HL-60 (cell line): ENCODE measurements at regions not wholly inside any gene's neighbourhood (a gene's known extent, or its start where the extent isn't known, plus 50 kb on each side); places are given as distances from the start of the nearest gene placed in this dataset.

Source experiments
- DNase-seq, 2 experiments: peaks; one replicate each; pipeline ENCODE4 v3.0.0-alpha.2; 2010 to 2020; ENCODE audit warnings: low read depth in 1 of 2, low spot score in 1 of 2
- H3K27ac ChIP-seq: fragments of 250-450 bp; sonication (Bioruptor Pico); replicated peaks from 2 replicates; pipeline ENCODE4 v1.5.1; 2020; ENCODE audit warnings: mild to moderate bottlenecking, moderate library complexity
- H3K27me3 ChIP-seq: fragments of 250-450 bp; sonication (Bioruptor Pico); 2 replicates; pipeline ENCODE4 v1.5.1; 2021; ENCODE audit warnings: mild to moderate bottlenecking, moderate library complexity; ENCODE audit not compliant: insufficient read depth, poor library complexity, severe bottlenecking
- H3K4me3 ChIP-seq: replicated peaks from 2 replicates; pipeline ENCODE4 v1.5.1; 2011; ENCODE audit warnings: mild to moderate bottlenecking, control low read depth, low read length; ENCODE audit not compliant: insufficient read depth
- GABPA ChIP-seq: IDR thresholded peaks from 2 replicates; pipeline ENCODE4 v1.6.1; 2012; ENCODE audit warnings: low read depth
- POLR2AphosphoS5 ChIP-seq: IDR thresholded peaks from 2 replicates; pipeline ENCODE4 v1.6.1; 2012; ENCODE audit warnings: low read depth
- REST ChIP-seq: IDR thresholded peaks from 2 replicates; pipeline ENCODE4 v1.6.1; 2012; ENCODE audit warnings: low read depth; ENCODE audit not compliant: insufficient replicate concordance
- SPI1 ChIP-seq: IDR thresholded peaks from 2 replicates; pipeline ENCODE4 v1.6.1; 2012; ENCODE audit warnings: low read depth, mild to moderate bottlenecking, borderline replicate concordance
- TF ChIP-seq, protein P1 (sequence below): IDR thresholded peaks from one replicate; pipeline ENCODE4 v1.5.1; 2011; ENCODE audit warnings: low read length, control low read depth, inconsistent platforms; ENCODE audit not compliant: insufficient read depth

- DNase-seq, result no peak
Measured at GRCh38 chr9:8205576-8205975, 406.0 kb upstream of the DMAC1 start.

DNA sequence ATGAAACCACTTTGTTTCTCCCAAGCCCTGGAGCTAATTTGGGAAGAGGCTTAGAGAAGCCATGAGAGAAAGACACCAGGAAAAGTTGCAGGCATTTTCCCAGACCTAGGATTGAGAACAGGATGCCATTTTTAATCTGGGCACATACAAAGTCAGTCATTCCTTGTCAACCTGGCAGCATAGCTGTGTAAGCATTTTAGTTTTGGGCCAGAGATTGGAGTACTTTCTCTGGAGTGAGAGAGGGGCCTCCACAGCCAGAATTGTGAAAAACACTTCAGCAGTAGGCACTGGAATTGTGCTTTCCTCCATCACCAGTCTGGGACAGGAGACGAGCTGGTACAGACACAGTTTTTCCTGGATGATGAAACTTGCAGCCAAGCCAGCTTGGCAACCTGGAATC is 390.3 kb upstream of the DMAC1 start:
- no peak for DNase-seq
- Histone ChIP-seq H3K27ac (no peak overlapping the region), H3K27me3 (no peaks in the 10 kb centered on the region), H3K4me3 (no peak overlapping the region)
- TF ChIP-seq GABPA, result no peak
- TF ChIP-seq SPI1, result no peak
- TF ChIP-seq POLR2AphosphoS5, result no peak
- TF ChIP-seq, protein P1, sequence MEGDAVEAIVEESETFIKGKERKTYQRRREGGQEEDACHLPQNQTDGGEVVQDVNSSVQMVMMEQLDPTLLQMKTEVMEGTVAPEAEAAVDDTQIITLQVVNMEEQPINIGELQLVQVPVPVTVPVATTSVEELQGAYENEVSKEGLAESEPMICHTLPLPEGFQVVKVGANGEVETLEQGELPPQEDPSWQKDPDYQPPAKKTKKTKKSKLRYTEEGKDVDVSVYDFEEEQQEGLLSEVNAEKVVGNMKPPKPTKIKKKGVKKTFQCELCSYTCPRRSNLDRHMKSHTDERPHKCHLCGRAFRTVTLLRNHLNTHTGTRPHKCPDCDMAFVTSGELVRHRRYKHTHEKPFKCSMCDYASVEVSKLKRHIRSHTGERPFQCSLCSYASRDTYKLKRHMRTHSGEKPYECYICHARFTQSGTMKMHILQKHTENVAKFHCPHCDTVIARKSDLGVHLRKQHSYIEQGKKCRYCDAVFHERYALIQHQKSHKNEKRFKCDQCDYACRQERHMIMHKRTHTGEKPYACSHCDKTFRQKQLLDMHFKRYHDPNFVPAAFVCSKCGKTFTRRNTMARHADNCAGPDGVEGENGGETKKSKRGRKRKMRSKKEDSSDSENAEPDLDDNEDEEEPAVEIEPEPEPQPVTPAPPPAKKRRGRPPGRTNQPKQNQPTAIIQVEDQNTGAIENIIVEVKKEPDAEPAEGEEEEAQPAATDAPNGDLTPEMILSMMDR, result no peak
- no peak for TF ChIP-seq REST

More at GRCh38 chr9:8205576-8205975, 406.0 kb upstream of the DMAC1 start:
- H3K27ac ChIP-seq, result no peak overlapping the region
- TF ChIP-seq REST (no peak), SPI1 (no peak), POLR2AphosphoS5 (no peak), GABPA (no peak)
- TF ChIP-seq, protein P1, result no peak
- no peaks in the 10 kb centered on the region for H3K27me3 ChIP-seq
- H3K4me3 ChIP-seq, result no peak overlapping the region

- Histone ChIP-seq H3K27ac (no peak overlapping the region), H3K4me3 (no peak overlapping the region), H3K27me3 (no peaks in the 10 kb centered on the region)
- no peak for DNase-seq
- TF ChIP-seq REST, result no peak
- TF ChIP-seq SPI1, result no peak
- TF ChIP-seq, protein P1, result no peak
- TF ChIP-seq GABPA, result no peak
- TF ChIP-seq POLR2AphosphoS5, result no peak
Measured at GRCh38 chr9:8188723-8189407, 389.3 kb upstream of the DMAC1 start.
